Astrocyte (in vitro differentiated cells and primary cell): ENCODE measurements at regions not wholly inside any gene's neighbourhood (a gene's known extent, or its start where the extent isn't known, plus 50 kb on each side); places are given as distances from the start of the nearest gene placed in this dataset.

Experiments
- EZH2 ChIP-seq: IDR thresholded peaks from 2 replicates; pipeline ENCODE4 v1.6.1; 2012; ENCODE audit warnings: mild to moderate bottlenecking, low read length, inconsistent platforms; ENCODE audit not compliant: insufficient read depth
- TF ChIP-seq, protein P1 (sequence below): IDR thresholded peaks from 2 replicates; pipeline ENCODE4 v1.5.1; 2011; ENCODE audit warnings: low read depth, mild to moderate bottlenecking, inconsistent platforms, low read length, moderate library complexity; ENCODE audit not compliant: insufficient read depth

DNA sequence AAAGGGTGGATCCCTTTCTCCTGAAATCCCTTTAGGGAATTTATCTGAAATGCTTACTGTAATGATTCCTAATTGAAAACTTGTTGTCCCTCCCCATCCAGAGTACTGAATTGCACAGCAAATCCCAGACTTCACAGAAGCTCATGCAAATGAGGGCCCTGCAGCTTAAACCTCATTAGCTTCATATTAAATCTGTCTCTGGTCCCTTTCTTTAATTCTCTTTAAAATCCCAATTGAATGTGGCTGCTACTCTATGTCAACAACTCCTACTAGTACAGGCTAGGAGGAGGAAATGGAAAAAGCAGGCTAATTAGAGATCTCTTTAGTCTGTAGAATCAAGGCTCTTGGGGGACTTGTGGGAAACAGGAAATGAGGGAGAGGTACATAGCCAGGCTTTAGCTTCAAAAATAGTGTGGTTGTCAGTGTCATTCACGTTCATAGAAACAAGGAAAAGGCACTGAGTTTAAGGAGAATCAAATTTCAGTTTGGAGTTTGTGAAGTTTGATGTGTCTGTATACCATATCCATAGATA lies 191.3 kb upstream of the PRDM9 start:
- TF ChIP-seq, protein P1, sequence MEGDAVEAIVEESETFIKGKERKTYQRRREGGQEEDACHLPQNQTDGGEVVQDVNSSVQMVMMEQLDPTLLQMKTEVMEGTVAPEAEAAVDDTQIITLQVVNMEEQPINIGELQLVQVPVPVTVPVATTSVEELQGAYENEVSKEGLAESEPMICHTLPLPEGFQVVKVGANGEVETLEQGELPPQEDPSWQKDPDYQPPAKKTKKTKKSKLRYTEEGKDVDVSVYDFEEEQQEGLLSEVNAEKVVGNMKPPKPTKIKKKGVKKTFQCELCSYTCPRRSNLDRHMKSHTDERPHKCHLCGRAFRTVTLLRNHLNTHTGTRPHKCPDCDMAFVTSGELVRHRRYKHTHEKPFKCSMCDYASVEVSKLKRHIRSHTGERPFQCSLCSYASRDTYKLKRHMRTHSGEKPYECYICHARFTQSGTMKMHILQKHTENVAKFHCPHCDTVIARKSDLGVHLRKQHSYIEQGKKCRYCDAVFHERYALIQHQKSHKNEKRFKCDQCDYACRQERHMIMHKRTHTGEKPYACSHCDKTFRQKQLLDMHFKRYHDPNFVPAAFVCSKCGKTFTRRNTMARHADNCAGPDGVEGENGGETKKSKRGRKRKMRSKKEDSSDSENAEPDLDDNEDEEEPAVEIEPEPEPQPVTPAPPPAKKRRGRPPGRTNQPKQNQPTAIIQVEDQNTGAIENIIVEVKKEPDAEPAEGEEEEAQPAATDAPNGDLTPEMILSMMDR = no peak
- TF ChIP-seq EZH2 = no peak
